HEK293 (cell line): ENCODE measurements at regions not wholly inside any gene's neighbourhood (a gene's known extent, or its start where the extent isn't known, plus 50 kb on each side); places are given as distances from the start of the nearest gene placed in this dataset.

Experiments used
- ATF2 ChIP-seq: fragments of 450-650 bp; formaldehyde crosslinking; IDR thresholded peaks from 2 replicates; pipeline ENCODE4 v1.5.1; 2016; ENCODE audit warnings: missing biosample characterization, missing genetic modification characterization, low read depth
- CTCF ChIP-seq: fragments of 450-650 bp; formaldehyde crosslinking; IDR thresholded peaks from 2 replicates; pipeline ENCODE4 v1.5.1; 2016; ENCODE audit warnings: missing biosample characterization, missing genetic modification characterization
- HOXC10 ChIP-seq: sonication (generic); formaldehyde crosslinking; IDR thresholded peaks from 2 replicates; pipeline ENCODE4 v1.8.1; 2023; ENCODE audit warnings: mild to moderate bottlenecking, missing genetic modification reagents
- PATZ1 ChIP-seq: fragments of 450-650 bp; formaldehyde crosslinking; IDR thresholded peaks from 2 replicates; pipeline ENCODE4 v1.5.1; 2016; ENCODE audit warnings: missing biosample characterization, missing genetic modification characterization
- SP3 ChIP-seq: fragments of 450-650 bp; formaldehyde crosslinking; IDR thresholded peaks from 2 replicates; pipeline ENCODE4 v1.5.1; 2016; ENCODE audit warnings: missing biosample characterization, missing genetic modification characterization
- SP7 ChIP-seq: fragments of 450-650 bp; formaldehyde crosslinking; IDR thresholded peaks from 2 replicates; pipeline ENCODE4 v1.5.1; 2016; ENCODE audit warnings: missing biosample characterization, missing genetic modification characterization
- TCF7L2 ChIP-seq: IDR thresholded peaks from 2 replicates; pipeline ENCODE4 v1.6.1; 2011; ENCODE audit warnings: low read depth, mild to moderate bottlenecking, inconsistent platforms, low read length, moderate library complexity, borderline replicate concordance
- ZIC2 ChIP-seq: fragments of 450-650 bp; formaldehyde crosslinking; IDR thresholded peaks from 2 replicates; pipeline ENCODE4 v1.5.1; 2016; ENCODE audit warnings: missing biosample characterization, missing genetic modification characterization
- ZNF174 ChIP-seq: fragments of 450-650 bp; formaldehyde crosslinking; IDR thresholded peaks from 2 replicates; pipeline ENCODE4 v1.5.0; 2017; ENCODE audit warnings: missing biosample characterization, mild to moderate bottlenecking, missing genetic modification characterization
- ZNF175 ChIP-seq: fragments of 450-650 bp; formaldehyde crosslinking; IDR thresholded peaks from 2 replicates; pipeline ENCODE4 v1.5.1; 2016; ENCODE audit warnings: missing biosample characterization, missing genetic modification characterization
- ZNF624 ChIP-seq: fragments of 450-650 bp; formaldehyde crosslinking; IDR thresholded peaks from 2 replicates; pipeline ENCODE4 v1.5.1; 2017; ENCODE audit warnings: missing biosample characterization, missing genetic modification characterization
- ZNF785 ChIP-seq: fragments of 450-650 bp; formaldehyde crosslinking; IDR thresholded peaks from 2 replicates; pipeline ENCODE4 v1.5.1; 2016; ENCODE audit warnings: missing biosample characterization, missing genetic modification characterization
- ZSCAN30 ChIP-seq: fragments of 450-650 bp; IDR thresholded peaks from 2 replicates; pipeline ENCODE4 v1.5.1; 2018; ENCODE audit warnings: missing biosample characterization, mild to moderate bottlenecking, missing genetic modification characterization, moderate library complexity

GRCh38 chr18:25831301-25831701 is 259.1 kb downstream of the SS18 start:
- TF ChIP-seq ATF2 = no peak
- no peak for TF ChIP-seq ZNF785 (tag by site-specific recombination)
- no peak for TF ChIP-seq ZNF174 (tag by site-specific recombination)
- TF ChIP-seq TCF7L2 = no peak
- TF ChIP-seq CTCF = no peak
- TF ChIP-seq ZNF624 = no peak
- no peak for TF ChIP-seq ZNF175 (tag by site-specific recombination)
- no peak for TF ChIP-seq HOXC10 (CRISPR knock-in tag)
- TF ChIP-seq SP3 = no peak
- TF ChIP-seq ZIC2 (tag by site-specific recombination) = no peak
- TF ChIP-seq PATZ1 (tag by site-specific recombination) = no peak
- TF ChIP-seq ZSCAN30 (tag by site-specific recombination) = no peak
- no peak for TF ChIP-seq SP7 (tag by site-specific recombination)
